ENCODE measurements at regions not wholly inside any gene's neighbourhood (a gene's known extent, or its start where the extent isn't known, plus 50 kb on each side); places are given as distances from the start of the nearest gene placed in this dataset.

DNA sequence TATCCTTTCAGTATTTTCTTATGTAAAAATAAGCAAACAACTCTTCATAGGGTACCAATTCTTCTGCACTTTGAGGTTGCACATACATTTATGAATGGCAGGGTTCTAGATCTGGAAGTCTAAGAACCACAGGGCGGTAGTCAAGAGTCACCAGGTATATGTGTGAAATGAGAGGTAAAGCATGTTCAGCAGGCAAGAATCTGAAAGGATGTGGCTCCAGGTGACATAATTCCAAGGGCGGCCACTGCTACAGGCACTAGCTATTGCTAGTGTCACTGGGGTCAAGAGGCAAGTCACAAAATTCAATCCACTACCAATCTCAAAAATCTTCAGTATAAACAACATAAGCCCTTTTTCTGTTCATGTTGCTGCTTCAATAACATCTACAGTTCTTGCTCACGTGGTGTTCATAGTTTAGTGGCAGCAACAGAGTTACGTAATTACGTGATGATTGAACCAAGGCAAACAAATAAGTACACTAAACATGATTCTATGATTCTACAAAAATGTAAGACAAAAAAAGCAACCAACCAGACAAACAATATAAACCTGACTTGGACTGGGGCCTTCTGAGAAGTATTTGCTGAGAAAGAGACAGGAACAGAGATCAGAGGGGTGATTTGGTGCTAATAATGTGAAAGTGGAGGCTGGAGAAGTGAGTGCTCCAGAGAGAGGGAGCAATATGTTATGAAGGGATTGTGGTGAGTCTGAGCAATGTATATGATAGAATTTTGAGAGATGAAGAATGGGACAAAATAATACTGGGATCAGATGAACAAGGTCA lies 101.7 kb downstream of the NAA11 start:
- H3K27ac ChIP-seq (ENCODE audit: low read length) = no peak overlapping the region
- H4K20me1 ChIP-seq (ENCODE audit: insufficient read depth) = no peaks in the 10 kb centered on the region
- H3K9ac ChIP-seq (ENCODE audit: low read length) = no peak overlapping the region
- no peak overlapping the region for H3K4me2 ChIP-seq (ENCODE audit: low read length)
- no peaks in the 10 kb centered on the region for H3K36me3 ChIP-seq (ENCODE audit: insufficient read depth, low read length)
- H3K79me2 ChIP-seq (replicated peaks; ENCODE audit: insufficient read depth, low read length) = no peaks in the 10 kb centered on the region
- H3K9me2 ChIP-seq (ENCODE audit: insufficient read depth, low read length) = no peaks in the 10 kb centered on the region
- H2AFZ ChIP-seq (ENCODE audit: low read depth, low read length) = no peak overlapping the region
- H3K4me3 ChIP-seq (ENCODE audit: low read length) = no peak overlapping the region
- TF ChIP-seq, protein P1, sequence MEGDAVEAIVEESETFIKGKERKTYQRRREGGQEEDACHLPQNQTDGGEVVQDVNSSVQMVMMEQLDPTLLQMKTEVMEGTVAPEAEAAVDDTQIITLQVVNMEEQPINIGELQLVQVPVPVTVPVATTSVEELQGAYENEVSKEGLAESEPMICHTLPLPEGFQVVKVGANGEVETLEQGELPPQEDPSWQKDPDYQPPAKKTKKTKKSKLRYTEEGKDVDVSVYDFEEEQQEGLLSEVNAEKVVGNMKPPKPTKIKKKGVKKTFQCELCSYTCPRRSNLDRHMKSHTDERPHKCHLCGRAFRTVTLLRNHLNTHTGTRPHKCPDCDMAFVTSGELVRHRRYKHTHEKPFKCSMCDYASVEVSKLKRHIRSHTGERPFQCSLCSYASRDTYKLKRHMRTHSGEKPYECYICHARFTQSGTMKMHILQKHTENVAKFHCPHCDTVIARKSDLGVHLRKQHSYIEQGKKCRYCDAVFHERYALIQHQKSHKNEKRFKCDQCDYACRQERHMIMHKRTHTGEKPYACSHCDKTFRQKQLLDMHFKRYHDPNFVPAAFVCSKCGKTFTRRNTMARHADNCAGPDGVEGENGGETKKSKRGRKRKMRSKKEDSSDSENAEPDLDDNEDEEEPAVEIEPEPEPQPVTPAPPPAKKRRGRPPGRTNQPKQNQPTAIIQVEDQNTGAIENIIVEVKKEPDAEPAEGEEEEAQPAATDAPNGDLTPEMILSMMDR (IDR thresholded peaks at IDR 0.05; ENCODE audit: poor library complexity, severe bottlenecking) = no peak
- TF ChIP-seq EP300 (conservative IDR thresholded peaks at IDR 0.05; ENCODE audit: poor library complexity, severe bottlenecking) (no peak), MXI1 (conservative IDR thresholded peaks at IDR 0.05; ENCODE audit: poor library complexity, severe bottlenecking) (no peak), SMC3 (conservative IDR thresholded peaks at IDR 0.05; ENCODE audit: poor library complexity) (no peak), EZH2 (IDR thresholded peaks at IDR 0.05; ENCODE audit: borderline replicate concordance, insufficient read depth, low read length, poor library complexity, severe bottlenecking) (no peak), POLR2AphosphoS5 (IDR thresholded peaks at IDR 0.05) (no peak), RAD21 (conservative IDR thresholded peaks at IDR 0.05) (no peak), TAF1 (IDR thresholded peaks at IDR 0.05; ENCODE audit: low read depth) (no peak)
- TF ChIP-seq, protein P2, sequence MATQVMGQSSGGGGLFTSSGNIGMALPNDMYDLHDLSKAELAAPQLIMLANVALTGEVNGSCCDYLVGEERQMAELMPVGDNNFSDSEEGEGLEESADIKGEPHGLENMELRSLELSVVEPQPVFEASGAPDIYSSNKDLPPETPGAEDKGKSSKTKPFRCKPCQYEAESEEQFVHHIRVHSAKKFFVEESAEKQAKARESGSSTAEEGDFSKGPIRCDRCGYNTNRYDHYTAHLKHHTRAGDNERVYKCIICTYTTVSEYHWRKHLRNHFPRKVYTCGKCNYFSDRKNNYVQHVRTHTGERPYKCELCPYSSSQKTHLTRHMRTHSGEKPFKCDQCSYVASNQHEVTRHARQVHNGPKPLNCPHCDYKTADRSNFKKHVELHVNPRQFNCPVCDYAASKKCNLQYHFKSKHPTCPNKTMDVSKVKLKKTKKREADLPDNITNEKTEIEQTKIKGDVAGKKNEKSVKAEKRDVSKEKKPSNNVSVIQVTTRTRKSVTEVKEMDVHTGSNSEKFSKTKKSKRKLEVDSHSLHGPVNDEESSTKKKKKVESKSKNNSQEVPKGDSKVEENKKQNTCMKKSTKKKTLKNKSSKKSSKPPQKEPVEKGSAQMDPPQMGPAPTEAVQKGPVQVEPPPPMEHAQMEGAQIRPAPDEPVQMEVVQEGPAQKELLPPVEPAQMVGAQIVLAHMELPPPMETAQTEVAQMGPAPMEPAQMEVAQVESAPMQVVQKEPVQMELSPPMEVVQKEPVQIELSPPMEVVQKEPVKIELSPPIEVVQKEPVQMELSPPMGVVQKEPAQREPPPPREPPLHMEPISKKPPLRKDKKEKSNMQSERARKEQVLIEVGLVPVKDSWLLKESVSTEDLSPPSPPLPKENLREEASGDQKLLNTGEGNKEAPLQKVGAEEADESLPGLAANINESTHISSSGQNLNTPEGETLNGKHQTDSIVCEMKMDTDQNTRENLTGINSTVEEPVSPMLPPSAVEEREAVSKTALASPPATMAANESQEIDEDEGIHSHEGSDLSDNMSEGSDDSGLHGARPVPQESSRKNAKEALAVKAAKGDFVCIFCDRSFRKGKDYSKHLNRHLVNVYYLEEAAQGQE (IDR thresholded peaks at IDR 0.05; ENCODE audit: borderline replicate concordance) = no peak
- no peaks in the 10 kb centered on the region for H3F3A ChIP-seq (ENCODE audit: insufficient read depth, low read length, poor library complexity, severe bottlenecking)
- no peaks in the 10 kb centered on the region for H3K9me3 ChIP-seq (ENCODE audit: low read length)
- no peaks in the 10 kb centered on the region for H3K27me3 ChIP-seq (ENCODE audit: insufficient read depth, low read depth, low read length)

DNA sequence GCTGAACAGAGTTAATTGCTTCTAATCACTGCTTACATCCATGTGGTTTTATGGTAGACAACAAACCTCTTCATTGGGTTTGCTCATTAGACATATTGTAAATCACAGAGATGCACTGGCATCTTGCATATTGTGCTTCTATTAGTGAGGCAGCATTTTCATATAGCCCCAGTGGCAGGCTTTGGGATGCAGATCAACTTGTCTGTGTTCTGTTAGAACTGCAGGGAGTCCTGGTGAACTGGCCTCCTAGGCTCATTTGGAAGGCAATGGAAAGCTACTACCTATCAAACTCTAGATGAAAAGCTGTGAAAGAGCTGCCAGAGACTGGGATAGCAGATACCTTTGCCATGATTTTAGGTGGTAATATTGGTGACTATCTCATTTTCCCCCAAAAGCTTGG lies 108.8 kb downstream of the NAA11 start:
- no peaks in the 10 kb centered on the region for H3K36me3 ChIP-seq (ENCODE audit: insufficient read depth, low read length)
- H3K4me2 ChIP-seq (ENCODE audit: low read length) = no peak overlapping the region
- H3K4me3 ChIP-seq (ENCODE audit: low read length) = no peak overlapping the region
- H3K9me3 ChIP-seq (ENCODE audit: low read length) = no peaks in the 10 kb centered on the region
- H2AFZ ChIP-seq (ENCODE audit: low read depth, low read length) = no peak overlapping the region
- H4K20me1 ChIP-seq (ENCODE audit: insufficient read depth) = no peaks in the 10 kb centered on the region
- H3K9ac ChIP-seq (ENCODE audit: low read length) = no peak overlapping the region
- no peak overlapping the region for H3K27ac ChIP-seq (ENCODE audit: low read length)
- no peaks in the 10 kb centered on the region for H3F3A ChIP-seq (ENCODE audit: insufficient read depth, low read length, poor library complexity, severe bottlenecking)
- H3K9me2 ChIP-seq (ENCODE audit: insufficient read depth, low read length) = no peaks in the 10 kb centered on the region
- no peak for TF ChIP-seq EP300 (conservative IDR thresholded peaks at IDR 0.05; ENCODE audit: poor library complexity, severe bottlenecking)
- no peak for TF ChIP-seq RAD21 (conservative IDR thresholded peaks at IDR 0.05)
- no peak for TF ChIP-seq POLR2AphosphoS5 (IDR thresholded peaks at IDR 0.05)
- TF ChIP-seq SMC3 (conservative IDR thresholded peaks at IDR 0.05; ENCODE audit: poor library complexity) = no peak
- no peaks in the 10 kb centered on the region for H3K79me2 ChIP-seq (replicated peaks; ENCODE audit: insufficient read depth, low read length)
- H3K27me3 ChIP-seq (ENCODE audit: insufficient read depth, low read depth, low read length) = no peaks in the 10 kb centered on the region
